Progenitor cell of endocrine pancreas (in vitro differentiated cells): ENCODE measurements at regions not wholly inside any gene's neighbourhood (a gene's known extent, or its start where the extent isn't known, plus 50 kb on each side); places are given as distances from the start of the nearest gene placed in this dataset.

Experiments
- DNase-seq: peaks from one replicate; pipeline ENCODE4 v3.0.0; 2021; ENCODE audit warnings: low spot score; ENCODE audit not compliant: unreplicated experiment
- H3K27ac Mint-ChIP-seq: 2 replicates; pipeline ENCODE4 v1.8.0; 2021; ENCODE audit warnings: mild to moderate bottlenecking, moderate library complexity, mixed read lengths
- H3K27me3 Mint-ChIP-seq: 2 replicates; pipeline ENCODE4 v1.8.0; 2021; ENCODE audit warnings: mixed read lengths
- H3K36me3 Mint-ChIP-seq: 2 replicates; pipeline ENCODE4 v1.8.0; 2022; ENCODE audit warnings: mixed read lengths; ENCODE audit not compliant: insufficient read depth
- H3K4me1 Mint-ChIP-seq: 2 replicates; pipeline ENCODE4 v1.8.0; 2021; ENCODE audit warnings: low read depth, mixed read lengths
- H3K4me3 Mint-ChIP-seq: 2 replicates; pipeline ENCODE4 v1.8.0; 2021; ENCODE audit warnings: low read depth, mild to moderate bottlenecking, moderate library complexity, mixed read lengths
- H3K9me3 Mint-ChIP-seq: 2 replicates; pipeline ENCODE4 v1.8.0; 2021; ENCODE audit warnings: low read depth, mixed read lengths
- TF ChIP-seq, protein P1 (sequence below): fragments of 200-600 bp; sonication (generic); IDR thresholded peaks from one replicate; pipeline ENCODE4 v1.5.0; 2021; ENCODE audit warnings: antibody characterized with exemption, mild to moderate bottlenecking; ENCODE audit not compliant: unreplicated experiment

DNA sequence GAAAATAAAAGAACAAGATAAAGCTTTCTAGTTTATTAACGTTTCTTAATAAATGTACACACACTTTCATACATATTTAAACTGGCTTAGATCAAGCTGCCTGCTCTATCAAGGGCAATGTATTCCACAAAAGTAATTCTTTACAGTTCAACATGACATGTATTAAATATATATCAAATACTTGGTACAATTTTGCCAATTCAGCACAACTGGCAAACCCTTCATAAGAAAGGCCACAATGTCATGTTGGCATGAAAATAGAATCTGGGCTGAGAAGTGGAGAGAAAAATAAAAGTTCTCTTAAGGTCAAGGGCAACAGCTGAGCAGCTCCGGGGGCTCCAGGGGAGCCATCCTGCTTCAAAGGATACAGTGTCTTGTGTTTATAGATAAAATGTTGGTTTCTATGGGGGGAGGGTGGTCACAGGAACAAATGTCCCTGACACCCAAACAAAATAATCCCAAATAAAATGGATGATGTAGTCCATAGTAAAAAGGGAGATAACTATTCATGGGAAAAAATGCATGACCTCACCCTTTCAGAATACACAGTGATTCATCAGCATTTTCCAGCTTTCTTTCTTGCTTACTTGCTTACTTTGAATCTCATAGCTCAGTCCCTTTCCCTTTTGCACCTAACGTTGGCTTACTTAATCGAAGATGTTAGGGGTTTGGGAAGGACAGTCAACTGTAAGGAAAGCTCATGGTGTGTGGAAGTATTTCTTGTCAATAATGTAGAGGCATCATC lies 494.9 kb downstream of the NYAP2 start:
- Mint-ChIP-seq H3K9me3 (no peaks in the 10 kb centered on the region), H3K4me1 (peaks cover 6% of the 10 kb centered on the region), H3K27ac (no peak overlapping the region), H3K4me3 (no peak overlapping the region), H3K36me3 (no peaks in the 10 kb centered on the region), H3K27me3 (no peaks in the 10 kb centered on the region)
- DNase-seq = no peak
- TF ChIP-seq, protein P1, sequence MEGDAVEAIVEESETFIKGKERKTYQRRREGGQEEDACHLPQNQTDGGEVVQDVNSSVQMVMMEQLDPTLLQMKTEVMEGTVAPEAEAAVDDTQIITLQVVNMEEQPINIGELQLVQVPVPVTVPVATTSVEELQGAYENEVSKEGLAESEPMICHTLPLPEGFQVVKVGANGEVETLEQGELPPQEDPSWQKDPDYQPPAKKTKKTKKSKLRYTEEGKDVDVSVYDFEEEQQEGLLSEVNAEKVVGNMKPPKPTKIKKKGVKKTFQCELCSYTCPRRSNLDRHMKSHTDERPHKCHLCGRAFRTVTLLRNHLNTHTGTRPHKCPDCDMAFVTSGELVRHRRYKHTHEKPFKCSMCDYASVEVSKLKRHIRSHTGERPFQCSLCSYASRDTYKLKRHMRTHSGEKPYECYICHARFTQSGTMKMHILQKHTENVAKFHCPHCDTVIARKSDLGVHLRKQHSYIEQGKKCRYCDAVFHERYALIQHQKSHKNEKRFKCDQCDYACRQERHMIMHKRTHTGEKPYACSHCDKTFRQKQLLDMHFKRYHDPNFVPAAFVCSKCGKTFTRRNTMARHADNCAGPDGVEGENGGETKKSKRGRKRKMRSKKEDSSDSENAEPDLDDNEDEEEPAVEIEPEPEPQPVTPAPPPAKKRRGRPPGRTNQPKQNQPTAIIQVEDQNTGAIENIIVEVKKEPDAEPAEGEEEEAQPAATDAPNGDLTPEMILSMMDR = no peak

- TF ChIP-seq, protein P1 = no peak
- DNase-seq = no peak
- Mint-ChIP-seq H3K27me3 (no peaks in the 10 kb centered on the region), H3K9me3 (no peaks in the 10 kb centered on the region), H3K4me3 (no peak overlapping the region), H3K36me3 (no peaks in the 10 kb centered on the region), H3K4me1 (peaks cover 6% of the 10 kb centered on the region), H3K27ac (no peak overlapping the region)
Observed at GRCh38 chr2:225893151-225893550, 493.6 kb downstream of the NYAP2 start.

GRCh38 chr2:225891771-225892170 lies 492.3 kb downstream of the NYAP2 start:
- H3K4me1 Mint-ChIP-seq = peaks cover 6% of the 10 kb centered on the region
- no peak for DNase-seq
- no peak overlapping the region for H3K4me3 Mint-ChIP-seq
- H3K27ac Mint-ChIP-seq = no peak overlapping the region
- no peaks in the 10 kb centered on the region for H3K36me3 Mint-ChIP-seq
- no peaks in the 10 kb centered on the region for H3K9me3 Mint-ChIP-seq
- TF ChIP-seq, protein P1 = no peak
- H3K27me3 Mint-ChIP-seq = no peaks in the 10 kb centered on the region

DNA sequence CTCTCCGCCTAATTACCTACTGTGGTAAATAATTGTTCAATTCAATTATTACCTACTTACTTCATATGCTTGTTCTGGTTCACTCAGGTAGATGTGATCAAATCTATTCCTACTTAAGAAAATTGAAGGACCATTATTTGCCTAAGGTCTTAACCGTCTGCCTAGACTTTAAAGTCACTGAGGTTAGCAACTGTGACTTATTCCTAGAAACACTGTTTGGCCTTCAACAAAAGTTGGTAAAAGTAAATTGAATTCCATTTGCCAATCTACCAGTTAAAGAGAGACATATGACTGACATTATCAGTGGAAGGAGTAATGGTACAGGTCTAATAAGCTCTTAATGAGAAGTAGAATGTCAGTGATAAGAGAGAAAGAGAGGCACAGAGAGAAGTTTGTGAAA lies 491.5 kb downstream of the NYAP2 start:
- H3K4me1 Mint-ChIP-seq = peaks cover 6% of the 10 kb centered on the region
- H3K27me3 Mint-ChIP-seq = no peaks in the 10 kb centered on the region
- H3K9me3 Mint-ChIP-seq = no peaks in the 10 kb centered on the region
- DNase-seq = no peak
- TF ChIP-seq, protein P1 = no peak
- H3K4me3 Mint-ChIP-seq = no peak overlapping the region
- H3K36me3 Mint-ChIP-seq = no peaks in the 10 kb centered on the region
- H3K27ac Mint-ChIP-seq = no peak overlapping the region

GRCh38 chr2:225889452-225889851 lies 489.9 kb downstream of the NYAP2 start:
- no peak for DNase-seq
- Mint-ChIP-seq H3K9me3 (no peaks in the 10 kb centered on the region), H3K4me1 (peaks cover 3% of the 10 kb centered on the region), H3K36me3 (no peaks in the 10 kb centered on the region), H3K27ac (no peak overlapping the region), H3K4me3 (no peak overlapping the region), H3K27me3 (no peaks in the 10 kb centered on the region)
- TF ChIP-seq, protein P1 = peak; percentile 78
